GM12865 (cell line): ENCODE measurements at regions not wholly inside any gene's neighbourhood (a gene's known extent, or its start where the extent isn't known, plus 50 kb on each side); places are given as distances from the start of the nearest gene placed in this dataset.
A peak's percentile ranks its signal among the peaks of the same experiment; 100 is the strongest.

Experiments used
- DNase-seq: peaks from one replicate; pipeline ENCODE4 v3.0.0; 2010; ENCODE audit warnings: low read depth
- H3K4me3 ChIP-seq: 2 replicates; pipeline ENCODE4 v1.5.1; 2011; ENCODE audit warnings: mild to moderate bottlenecking, low read depth, low read length, control low read depth
- CTCF ChIP-seq: IDR thresholded peaks from 2 replicates; pipeline ENCODE4 v1.5.1; 2011; ENCODE audit warnings: low read length, control low read depth, low read depth, inconsistent platforms; ENCODE audit not compliant: insufficient read depth; ENCODE audit errors: missing control alignments

DNA sequence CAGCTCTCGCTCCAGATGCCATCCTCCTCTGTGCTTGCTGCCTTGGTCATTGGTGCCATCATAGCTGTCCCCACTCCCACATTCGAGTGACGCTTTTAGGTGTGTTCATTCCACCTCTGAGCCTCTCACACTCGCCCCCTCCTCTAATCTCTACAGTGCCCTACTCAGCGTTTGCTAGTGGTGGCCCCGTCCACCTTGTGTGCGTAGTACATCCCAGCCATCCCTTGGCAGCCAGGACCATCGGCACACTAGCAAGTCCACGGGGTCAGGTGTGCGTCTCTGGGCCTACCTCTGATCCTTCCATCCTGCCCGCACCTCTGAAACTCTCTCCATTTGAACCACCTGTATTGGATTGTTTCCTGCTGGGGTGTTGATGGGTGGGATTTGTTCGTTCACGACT is 54.2 kb upstream of the RGMA start:
- DNase-seq, result no peak
- no peak overlapping the region for H3K4me3 ChIP-seq
- TF ChIP-seq CTCF, result no peak

GRCh38 chr15:93141371-93141794 is 52.4 kb upstream of the RGMA start:
- no peak for TF ChIP-seq CTCF
- DNase-seq, result peak; percentile 26
- H3K4me3 ChIP-seq, result no peak overlapping the region

- DNase-seq, result no peak
These were observed 50.4 kb upstream of the RGMA start for GRCh38 chr15:93139436-93139835.

DNA sequence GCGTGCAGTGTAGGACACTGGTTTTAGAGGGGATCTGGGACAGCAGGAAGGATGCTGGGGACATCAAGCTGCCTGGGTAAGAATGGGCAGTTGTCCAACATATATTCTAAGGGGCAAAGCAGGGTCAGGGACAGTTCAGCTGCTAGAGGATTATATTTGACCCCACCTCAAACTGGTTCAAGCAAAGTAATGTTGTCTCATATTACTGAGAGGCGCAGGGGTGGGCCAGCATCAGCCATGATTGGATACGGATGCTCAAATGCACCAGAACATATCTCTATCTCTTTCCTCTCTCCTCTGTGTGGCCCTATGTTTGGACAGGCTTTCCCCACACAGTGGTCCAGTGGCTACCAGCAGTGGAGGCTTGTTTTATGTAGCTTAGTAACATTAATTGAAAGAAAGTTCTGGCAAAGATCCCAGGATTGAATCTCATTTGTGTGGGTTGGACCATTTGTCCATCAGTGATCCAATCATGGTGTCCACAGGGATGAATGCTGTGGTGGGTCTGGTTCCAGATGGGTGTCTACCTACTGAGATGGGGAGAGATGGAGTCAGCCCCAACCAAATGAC is 49.8 kb upstream of the RGMA start:
- DNase-seq, result no peak
- TF ChIP-seq CTCF, result no peak
- H3K4me3 ChIP-seq, result no peak overlapping the region

More at GRCh38 chr15:93139436-93139835, 50.4 kb upstream of the RGMA start:
- H3K4me3 ChIP-seq, result no peak overlapping the region
- TF ChIP-seq CTCF, result no peak
